H9 (cell line): ENCODE measurements at regions not wholly inside any gene's neighbourhood (a gene's known extent, or its start where the extent isn't known, plus 50 kb on each side); places are given as distances from the start of the nearest gene placed in this dataset.
A peak's percentile ranks its signal among the peaks of the same experiment; 100 is the strongest.
"Not testable (repeated sequence)": the region's sequence is repeated elsewhere in the genome, so short reads cannot be mapped to it uniquely, and the experiment has no call there.

Experiments
- DNase-seq: peaks from one replicate; pipeline ENCODE4 v3.0.0-alpha.2; 2017
- H2AFZ ChIP-seq: one replicate; pipeline ENCODE4 v1.6.1; 2013; ENCODE audit warnings: mild to moderate bottlenecking, low read length, control low read depth, moderate library complexity
- H2AK5ac ChIP-seq: 2 replicates; pipeline ENCODE4 v1.6.1; 2013; ENCODE audit warnings: low read length, control low read depth, mixed read lengths; ENCODE audit not compliant: insufficient read length
- H2BK120ac ChIP-seq: one replicate; pipeline ENCODE4 v1.6.1; 2013; ENCODE audit warnings: low read depth, mild to moderate bottlenecking, low read length, control low read depth, inconsistent platforms; ENCODE audit not compliant: poor library complexity, severe bottlenecking
- H2BK12ac ChIP-seq: 2 replicates; pipeline ENCODE4 v1.6.1; 2013; ENCODE audit warnings: low read length, control low read depth, mixed read lengths, low read depth; ENCODE audit not compliant: insufficient read length
- H2BK15ac ChIP-seq: 2 replicates; pipeline ENCODE4 v1.6.1; 2013; ENCODE audit warnings: low read depth, low read length, control low read depth
- H2BK20ac ChIP-seq: one replicate; pipeline ENCODE4 v1.6.1; 2013; ENCODE audit warnings: low read depth, mild to moderate bottlenecking, low read length, control low read depth, inconsistent platforms; ENCODE audit not compliant: poor library complexity, severe bottlenecking
- H2BK5ac ChIP-seq: 2 replicates; pipeline ENCODE4 v1.6.1; 2013; ENCODE audit warnings: low read length, control low read depth, mixed read lengths; ENCODE audit not compliant: insufficient read length
- H3K14ac ChIP-seq: 2 replicates; pipeline ENCODE4 v1.6.1; 2013; ENCODE audit warnings: low read length, control low read depth; ENCODE audit not compliant: insufficient read depth
- H3K18ac ChIP-seq: 2 replicates; pipeline ENCODE4 v1.6.1; 2013; ENCODE audit warnings: low read depth, mild to moderate bottlenecking, mixed read lengths, low read length, control low read depth; ENCODE audit not compliant: insufficient read length
- H3K23ac ChIP-seq: 2 replicates; pipeline ENCODE4 v1.6.1; 2013; ENCODE audit warnings: low read length, control low read depth, mixed read lengths, low read depth; ENCODE audit not compliant: insufficient read length
- H3K23me2 ChIP-seq: 2 replicates; pipeline ENCODE4 v1.6.1; 2013; ENCODE audit warnings: low read depth, mild to moderate bottlenecking, mixed read lengths, low read length, control low read depth; ENCODE audit not compliant: insufficient read length, poor library complexity, severe bottlenecking
- H3K27ac ChIP-seq: 2 replicates; pipeline ENCODE4 v1.5.1; 2013; ENCODE audit warnings: low read length, control low read depth, mixed read lengths, low read depth; ENCODE audit not compliant: insufficient read length
- H3K27me3 ChIP-seq: 2 replicates; pipeline ENCODE4 v1.6.1; 2013; ENCODE audit warnings: low read length, control low read depth, inconsistent platforms; ENCODE audit not compliant: insufficient read depth
- H3K4ac ChIP-seq: 2 replicates; pipeline ENCODE4 v1.6.1; 2013; ENCODE audit warnings: low read depth, mild to moderate bottlenecking, control low read depth, inconsistent platforms, low read length, moderate library complexity
- H3K4me1 ChIP-seq: 2 replicates; pipeline ENCODE4 v1.6.1; 2013; ENCODE audit warnings: low read length, control low read depth, inconsistent platforms; ENCODE audit not compliant: insufficient read depth
- H3K4me2 ChIP-seq: 2 replicates; pipeline ENCODE4 v1.6.1; 2013; ENCODE audit warnings: low read length, control low read depth, mixed read lengths; ENCODE audit not compliant: insufficient read length, insufficient read depth
- H3K56ac ChIP-seq: 2 replicates; pipeline ENCODE4 v1.6.1; 2013; ENCODE audit warnings: low read depth, mild to moderate bottlenecking, mixed read lengths, low read length, control low read depth; ENCODE audit not compliant: insufficient read length
- H3K79me1 ChIP-seq: 2 replicates; pipeline ENCODE4 v1.6.1; 2013; ENCODE audit warnings: low read depth, mild to moderate bottlenecking, moderate library complexity, low read length, control low read depth, inconsistent platforms; ENCODE audit not compliant: insufficient read depth, poor library complexity, severe bottlenecking
- H3K79me2 ChIP-seq: 2 replicates; pipeline ENCODE4 v1.6.1; 2013; ENCODE audit warnings: low read length, control low read depth, inconsistent platforms; ENCODE audit not compliant: insufficient read depth
- H3K9ac ChIP-seq: 2 replicates; pipeline ENCODE4 v1.6.1; 2013; ENCODE audit warnings: low read length, control low read depth, mixed read lengths; ENCODE audit not compliant: insufficient read length; ENCODE audit errors: extremely low read depth
- H3K9me3 ChIP-seq: one replicate; pipeline ENCODE4 v1.6.1; 2013; ENCODE audit warnings: low read depth, low read length, inconsistent platforms; ENCODE audit not compliant: control insufficient read depth
- H3T11ph ChIP-seq: one replicate; pipeline ENCODE4 v1.6.1; 2013; ENCODE audit warnings: mild to moderate bottlenecking, low read length, control low read depth, inconsistent platforms
- H4K20me1 ChIP-seq: one replicate; pipeline ENCODE4 v1.6.1; 2013; ENCODE audit not compliant: control insufficient read depth, insufficient read length, insufficient read depth
- H4K5ac ChIP-seq: 2 replicates; pipeline ENCODE4 v1.6.1; 2013; ENCODE audit warnings: low read depth, mild to moderate bottlenecking, mixed read lengths, low read length, control low read depth; ENCODE audit not compliant: insufficient read length
- H4K8ac ChIP-seq: replicated peaks from 2 replicates; pipeline ENCODE4 v1.6.1; 2013; ENCODE audit warnings: low read length, control low read depth, mixed read lengths, low read depth; ENCODE audit not compliant: insufficient read length
- H4K91ac ChIP-seq: 2 replicates; pipeline ENCODE4 v1.6.1; 2013; ENCODE audit warnings: low read depth, mild to moderate bottlenecking, moderate library complexity, mixed read lengths, low read length, control low read depth; ENCODE audit not compliant: insufficient read length
- H3K27ac Mint-ChIP-seq, 3 experiments: 2 replicates in 2 of 3; 3 replicates in 1 of 3; pipeline ENCODE4 v1.8.0; 2020 to 2021; ENCODE audit warnings: mixed read lengths in 3 of 3, mild to moderate bottlenecking in 1 of 3, moderate library complexity in 1 of 3
- H3K27me3 Mint-ChIP-seq: 2 replicates; pipeline ENCODE4 v1.8.0; 2021; ENCODE audit warnings: low read depth, mild to moderate bottlenecking, moderate library complexity, mixed read lengths
- H3K36me3 Mint-ChIP-seq, 3 experiments: 2 replicates in 2 of 3; 3 replicates in 1 of 3; pipeline ENCODE4 v1.8.0; 2020 to 2021; ENCODE audit warnings: low read depth in 3 of 3, mixed read lengths in 3 of 3; ENCODE audit not compliant: insufficient read depth in 1 of 3
- H3K4me1 Mint-ChIP-seq, 2 experiments: 2 replicates each; pipeline ENCODE4 v1.8.0; 2020; ENCODE audit warnings: mixed read lengths in 2 of 2
- H3K4me3 Mint-ChIP-seq, 2 experiments: 2 replicates in 1 of 2; 3 replicates in 1 of 2; pipeline ENCODE4 v1.8.0; 2020 to 2021; ENCODE audit warnings: mild to moderate bottlenecking in 2 of 2, mixed read lengths in 2 of 2, moderate library complexity in 1 of 2
- H3K9me3 Mint-ChIP-seq, 2 experiments: 2 replicates in 1 of 2; 3 replicates in 1 of 2; pipeline ENCODE4 v1.8.0; 2020; ENCODE audit warnings: mild to moderate bottlenecking in 2 of 2, mixed read lengths in 2 of 2, moderate library complexity in 1 of 2
- CTCF ChIP-seq: fragments of 200-600 bp; sonication (generic); conservative IDR thresholded peaks from 3 replicates; pipeline ENCODE4 v1.8.0; 2021; ENCODE audit warnings: antibody characterized with exemption, mild to moderate bottlenecking
- WGBS: extraction: QIAGEN DNeasy Blood & Tissue Kit; methylation state at CpG from one replicate; pipeline ENCODE4 v1.1.7; 2013; ENCODE audit warnings: missing lambda C conversion rate, low lambda C conversion rate, mixed read lengths; ENCODE audit not compliant: insufficient read length; ENCODE audit errors: extremely low coverage; 5-methylcytosine and 5-hydroxymethylcytosine counted together

- no peak overlapping the region for H4K91ac ChIP-seq
- no peaks in the 10 kb centered on the region for H3K23me2 ChIP-seq
- H3K4me3 Mint-ChIP-seq: no peak overlapping the region
- H3K14ac ChIP-seq: no peak overlapping the region
- H2BK5ac ChIP-seq: no peak overlapping the region
- no peak overlapping the region for H3K4ac ChIP-seq
- no peaks in the 10 kb centered on the region for H3K4me1 ChIP-seq
- H3K27me3 ChIP-seq: no peaks in the 10 kb centered on the region
- H3K9me3 ChIP-seq: no peaks in the 10 kb centered on the region
- no peak overlapping the region for H4K8ac ChIP-seq
- H2BK15ac ChIP-seq: no peak overlapping the region
- H3K4me1 Mint-ChIP-seq: peaks cover 0 to 3% of the 10 kb centered on the region in 2 experiments; a peak in 2 of 4 replicates
- H3K79me1 ChIP-seq: no peaks in the 10 kb centered on the region
- WGBS: no CpG with 5 or more reads among the region's 2 CpGs
- H3K9ac ChIP-seq: no peak overlapping the region
- no peak overlapping the region for H3K56ac ChIP-seq
- no peak overlapping the region for H3K18ac ChIP-seq
- H3K27me3 Mint-ChIP-seq: no peaks in the 10 kb centered on the region
- no peak overlapping the region for H2BK20ac ChIP-seq
- no peak overlapping the region for H2BK12ac ChIP-seq
- peaks cover 20% of the 10 kb centered on the region in 2 experiments for H3K9me3 Mint-ChIP-seq
- peaks cover 11 to 23% (median 12%) of the 10 kb centered on the region in 3 experiments; a peak in 6 of 7 replicates for H3K36me3 Mint-ChIP-seq
- no peaks in the 10 kb centered on the region for H3K79me2 ChIP-seq
- no peak overlapping the region for H2AK5ac ChIP-seq
- H3K23ac ChIP-seq: no peak overlapping the region
- TF ChIP-seq CTCF: no peak
- no peak overlapping the region for H2AFZ ChIP-seq
- H3T11ph ChIP-seq: no peak overlapping the region
- no peaks in the 10 kb centered on the region for H4K20me1 ChIP-seq
- H4K5ac ChIP-seq: no peak overlapping the region
- H2BK120ac ChIP-seq: no peak overlapping the region
- H3K4me2 ChIP-seq: no peak overlapping the region
- no peak overlapping the region for H3K27ac ChIP-seq
- DNase-seq: no peak
- H3K27ac Mint-ChIP-seq: no peak overlapping the region
Observed at GRCh38 chr1:221583465-221583864, 158.4 kb downstream of the DUSP10 start.

- not testable (repeated sequence) for H3K9ac ChIP-seq, H3K14ac ChIP-seq, H2AK5ac ChIP-seq, H2BK15ac ChIP-seq, H4K20me1 ChIP-seq, H3T11ph ChIP-seq, H2BK20ac ChIP-seq, H3K4me1 ChIP-seq, H4K5ac ChIP-seq, H3K79me1 ChIP-seq, H3K27me3 ChIP-seq, DNase-seq, H3K4me2 ChIP-seq, H3K27me3 Mint-ChIP-seq, H3K23me2 ChIP-seq, H4K91ac ChIP-seq, H3K56ac ChIP-seq, H3K4me1 Mint-ChIP-seq, H3K18ac ChIP-seq, H3K23ac ChIP-seq, H3K4me3 Mint-ChIP-seq, H2AFZ ChIP-seq, H2BK120ac ChIP-seq, H3K79me2 ChIP-seq, H4K8ac ChIP-seq, H2BK12ac ChIP-seq, H3K27ac ChIP-seq, H2BK5ac ChIP-seq, H3K9me3 ChIP-seq, H3K4ac ChIP-seq
- Mint-ChIP-seq H3K36me3 (peaks cover 11 to 26% (median 12%) of the 10 kb centered on the region in 3 experiments; a peak in 6 of 7 replicates), H3K9me3 (peaks cover 20 to 23% of the 10 kb centered on the region in 2 experiments), H3K27ac (peak overlapping the region in 1 of 3 experiments; percentile 71; a peak in 1 of 7 replicates)
- WGBS: no CpG with 5 or more reads among the region's 1 CpG
Observed at GRCh38 chr1:221587013-221587412, 154.9 kb downstream of the DUSP10 start.
